GM12878 (cell line): ENCODE measurements at regions not wholly inside any gene's neighbourhood (a gene's known extent, or its start where the extent isn't known, plus 50 kb on each side); places are given as distances from the start of the nearest gene placed in this dataset.

Experiments
- CREM ChIP-seq: IDR thresholded peaks from 2 replicates; pipeline ENCODE4 v1.6.1; 2014; ENCODE audit warnings: antibody characterized with exemption, low read depth
- EGR1 ChIP-seq, 2 experiments: IDR thresholded peaks; 1 replicate in 1 of 2; 2 replicates in 1 of 2; pipeline ENCODE4 v1.6.1; 2011 to 2012; ENCODE audit warnings: low read depth in 2 of 2, low read length in 2 of 2, borderline replicate concordance in 1 of 2, mild to moderate bottlenecking in 1 of 2, moderate library complexity in 1 of 2
- EZH2 ChIP-seq: IDR thresholded peaks from 2 replicates; pipeline ENCODE4 v1.6.1; 2012; ENCODE audit warnings: low read depth, mild to moderate bottlenecking, control low read depth, inconsistent platforms, low read length, borderline replicate concordance; ENCODE audit not compliant: control insufficient read depth
- POLR2A ChIP-seq: IDR thresholded peaks from 2 replicates; pipeline ENCODE4 v1.6.1; 2011; ENCODE audit warnings: low read depth, mild to moderate bottlenecking, low read length
- RBBP5 ChIP-seq: fragments of 200-600 bp; sonication (generic); conservative IDR thresholded peaks from 2 replicates; pipeline ENCODE4 v1.6.1; 2016
- TAF1 ChIP-seq: IDR thresholded peaks from 2 replicates; pipeline ENCODE4 v1.6.1; 2011; ENCODE audit warnings: mild to moderate bottlenecking, low read depth, low read length, borderline replicate concordance
- TCF12 ChIP-seq: IDR thresholded peaks from 2 replicates; pipeline ENCODE4 v1.6.1; 2011; ENCODE audit warnings: low read depth, mild to moderate bottlenecking, low read length
- ZBED1 ChIP-seq: IDR thresholded peaks from 2 replicates; pipeline ENCODE4 v1.6.1; 2016; ENCODE audit warnings: borderline replicate concordance
- TF ChIP-seq, protein P1 (sequence below): IDR thresholded peaks from 2 replicates; pipeline ENCODE4 v1.6.1; 2011; ENCODE audit warnings: low read depth, low read length, improper control_type of control experiment, borderline replicate concordance
- TF ChIP-seq, protein P2 (sequence below), 3 experiments: IDR thresholded peaks in 2 of 3; conservative IDR thresholded peaks in 1 of 3; 2 replicates each; pipeline ENCODE4 v1.5.1; 2011; ENCODE audit warnings: low read depth in 3 of 3, low read length in 3 of 3, mild to moderate bottlenecking in 3 of 3, control low read depth in 2 of 3, moderate library complexity in 2 of 3, inconsistent platforms in 1 of 3, mixed read lengths in 1 of 3; ENCODE audit not compliant: control insufficient read depth in 2 of 3, insufficient read depth in 1 of 3; ENCODE audit errors: extremely low read depth in 1 of 3

DNA sequence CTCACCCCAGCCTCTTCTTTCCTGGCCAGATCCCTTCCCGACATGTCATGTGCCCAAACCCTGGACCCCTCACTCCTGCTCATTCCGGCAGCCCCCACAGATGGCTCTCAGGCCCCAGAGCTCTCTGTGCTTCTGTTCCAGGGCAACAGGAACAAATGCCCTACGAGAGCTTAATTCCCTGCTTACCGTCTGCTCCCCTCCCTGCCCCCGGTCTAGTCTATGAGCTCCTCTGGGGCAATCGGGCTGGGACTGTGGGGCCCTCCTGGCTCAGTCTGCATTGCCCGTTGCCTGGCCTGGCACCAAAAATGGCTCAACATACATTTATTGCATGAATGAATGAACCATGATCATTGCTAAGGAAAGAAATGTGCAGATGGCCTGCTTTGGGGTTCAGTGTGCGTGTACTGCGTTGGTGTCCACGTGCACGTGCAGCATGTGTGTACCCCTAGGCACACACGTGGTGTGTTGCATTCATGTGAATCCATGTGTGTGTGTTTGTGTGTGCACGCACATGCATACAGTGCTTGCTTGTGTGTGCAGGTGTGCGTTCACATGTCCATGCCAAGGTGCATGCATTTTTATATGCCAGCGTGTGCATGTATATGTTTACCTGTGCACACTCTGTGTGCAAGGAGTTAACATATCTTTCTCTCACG lies 201.2 kb upstream of the IER5L start:
- no peak for TF ChIP-seq EGR1 (IDR thresholded peaks at IDR 0.05; ENCODE audit: borderline replicate concordance in 1 of 2, low read depth in 2 of 2, low read length in 2 of 2)
- TF ChIP-seq TCF12: no peak
- TF ChIP-seq EZH2: no peak
- TF ChIP-seq RBBP5: no peak
- TF ChIP-seq ZBED1: no peak
- no peak for TF ChIP-seq CREM
- TF ChIP-seq, protein P1, sequence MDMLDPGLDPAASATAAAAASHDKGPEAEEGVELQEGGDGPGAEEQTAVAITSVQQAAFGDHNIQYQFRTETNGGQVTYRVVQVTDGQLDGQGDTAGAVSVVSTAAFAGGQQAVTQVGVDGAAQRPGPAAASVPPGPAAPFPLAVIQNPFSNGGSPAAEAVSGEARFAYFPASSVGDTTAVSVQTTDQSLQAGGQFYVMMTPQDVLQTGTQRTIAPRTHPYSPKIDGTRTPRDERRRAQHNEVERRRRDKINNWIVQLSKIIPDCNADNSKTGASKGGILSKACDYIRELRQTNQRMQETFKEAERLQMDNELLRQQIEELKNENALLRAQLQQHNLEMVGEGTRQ: no peak
- no peak for TF ChIP-seq TAF1
- TF ChIP-seq POLR2A: no peak
- TF ChIP-seq, protein P2, sequence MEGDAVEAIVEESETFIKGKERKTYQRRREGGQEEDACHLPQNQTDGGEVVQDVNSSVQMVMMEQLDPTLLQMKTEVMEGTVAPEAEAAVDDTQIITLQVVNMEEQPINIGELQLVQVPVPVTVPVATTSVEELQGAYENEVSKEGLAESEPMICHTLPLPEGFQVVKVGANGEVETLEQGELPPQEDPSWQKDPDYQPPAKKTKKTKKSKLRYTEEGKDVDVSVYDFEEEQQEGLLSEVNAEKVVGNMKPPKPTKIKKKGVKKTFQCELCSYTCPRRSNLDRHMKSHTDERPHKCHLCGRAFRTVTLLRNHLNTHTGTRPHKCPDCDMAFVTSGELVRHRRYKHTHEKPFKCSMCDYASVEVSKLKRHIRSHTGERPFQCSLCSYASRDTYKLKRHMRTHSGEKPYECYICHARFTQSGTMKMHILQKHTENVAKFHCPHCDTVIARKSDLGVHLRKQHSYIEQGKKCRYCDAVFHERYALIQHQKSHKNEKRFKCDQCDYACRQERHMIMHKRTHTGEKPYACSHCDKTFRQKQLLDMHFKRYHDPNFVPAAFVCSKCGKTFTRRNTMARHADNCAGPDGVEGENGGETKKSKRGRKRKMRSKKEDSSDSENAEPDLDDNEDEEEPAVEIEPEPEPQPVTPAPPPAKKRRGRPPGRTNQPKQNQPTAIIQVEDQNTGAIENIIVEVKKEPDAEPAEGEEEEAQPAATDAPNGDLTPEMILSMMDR (IDR thresholded peaks at IDR 0.05 in 2 of 3, conservative IDR thresholded peaks at IDR 0.05 in 1 of 3; ENCODE audit: control insufficient read depth in 2 of 3, extremely low read depth in 1 of 3, insufficient read depth in 1 of 3, low read depth in 3 of 3, low read length in 3 of 3): no peak
